ENCODE measurements at regions not wholly inside any gene's neighbourhood (a gene's known extent, or its start where the extent isn't known, plus 50 kb on each side); places are given as distances from the start of the nearest gene placed in this dataset.

DNA sequence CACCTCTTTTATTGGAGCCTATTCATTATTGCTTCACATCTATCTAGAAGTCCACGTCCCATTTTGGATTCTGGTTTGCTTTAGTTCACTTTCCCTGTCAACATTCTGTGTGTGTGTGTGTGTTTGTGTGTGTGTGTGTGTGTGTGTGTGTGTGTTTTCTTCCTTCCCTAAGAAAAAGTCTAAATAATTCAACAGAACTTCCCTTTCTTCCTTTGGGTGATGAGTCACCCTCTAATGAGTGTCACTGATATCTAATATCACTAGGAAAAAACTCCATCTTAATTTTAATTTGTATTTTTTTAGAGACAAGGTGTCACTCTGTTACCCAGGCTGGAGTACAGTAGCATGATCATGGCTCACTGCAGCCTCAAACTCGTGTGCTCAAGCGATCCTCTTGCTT lies 234.2 kb downstream of the TTC8 start:
- TF ChIP-seq, protein P1, sequence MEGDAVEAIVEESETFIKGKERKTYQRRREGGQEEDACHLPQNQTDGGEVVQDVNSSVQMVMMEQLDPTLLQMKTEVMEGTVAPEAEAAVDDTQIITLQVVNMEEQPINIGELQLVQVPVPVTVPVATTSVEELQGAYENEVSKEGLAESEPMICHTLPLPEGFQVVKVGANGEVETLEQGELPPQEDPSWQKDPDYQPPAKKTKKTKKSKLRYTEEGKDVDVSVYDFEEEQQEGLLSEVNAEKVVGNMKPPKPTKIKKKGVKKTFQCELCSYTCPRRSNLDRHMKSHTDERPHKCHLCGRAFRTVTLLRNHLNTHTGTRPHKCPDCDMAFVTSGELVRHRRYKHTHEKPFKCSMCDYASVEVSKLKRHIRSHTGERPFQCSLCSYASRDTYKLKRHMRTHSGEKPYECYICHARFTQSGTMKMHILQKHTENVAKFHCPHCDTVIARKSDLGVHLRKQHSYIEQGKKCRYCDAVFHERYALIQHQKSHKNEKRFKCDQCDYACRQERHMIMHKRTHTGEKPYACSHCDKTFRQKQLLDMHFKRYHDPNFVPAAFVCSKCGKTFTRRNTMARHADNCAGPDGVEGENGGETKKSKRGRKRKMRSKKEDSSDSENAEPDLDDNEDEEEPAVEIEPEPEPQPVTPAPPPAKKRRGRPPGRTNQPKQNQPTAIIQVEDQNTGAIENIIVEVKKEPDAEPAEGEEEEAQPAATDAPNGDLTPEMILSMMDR (IDR thresholded peaks at IDR 0.05): no peak
- no peak for TF ChIP-seq POLR2A (IDR thresholded peaks at IDR 0.05)
